ENCODE measurements at regions not wholly inside any gene's neighbourhood (a gene's known extent, or its start where the extent isn't known, plus 50 kb on each side); places are given as distances from the start of the nearest gene placed in this dataset.
"Not testable (repeated sequence)": the region's sequence is repeated elsewhere in the genome, so short reads cannot be mapped to it uniquely, and the experiment has no call there.

DNA sequence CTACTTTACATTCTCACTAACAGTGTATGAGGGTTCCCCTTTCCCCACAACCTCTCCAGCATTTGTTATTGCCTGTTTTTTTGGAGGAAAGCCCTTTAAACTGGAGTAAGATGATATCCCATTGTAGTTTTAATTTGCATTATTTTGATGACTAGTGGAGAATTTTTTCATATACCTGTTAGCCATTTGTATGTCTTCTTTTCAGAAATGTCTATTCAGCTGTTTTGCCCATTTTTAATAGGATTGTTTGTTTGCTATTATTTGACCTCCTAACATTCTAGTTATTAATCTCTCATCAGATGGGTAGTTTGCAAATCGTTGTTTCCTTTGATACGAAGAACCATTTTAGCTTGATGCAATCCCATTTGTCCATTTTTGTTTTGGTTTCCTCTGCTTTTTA is 165.0 kb downstream of the GLUL start:
- DNase-seq: no peak

- not testable (repeated sequence) for DNase-seq
Measured at GRCh38 chr1:182225755-182226154, 164.2 kb upstream of the ZNF648 start.

DNA sequence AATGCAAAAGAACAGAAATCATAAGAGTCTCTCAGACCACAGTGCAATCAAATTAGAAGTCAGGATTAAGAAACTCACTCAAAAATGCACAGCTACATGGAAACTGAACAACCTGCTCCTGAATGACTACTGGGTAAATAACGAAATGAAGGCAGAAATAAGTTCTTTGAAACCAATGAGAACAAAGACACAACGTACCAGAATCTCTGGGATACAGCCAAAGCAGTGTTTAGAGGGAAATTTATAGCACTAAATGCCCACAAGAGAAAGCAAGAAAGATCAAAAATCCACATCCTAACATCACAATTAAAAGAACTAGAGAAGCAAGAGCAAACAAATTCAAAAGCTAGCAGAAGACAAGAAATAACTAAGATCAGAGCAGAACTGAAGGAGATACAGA is 160.5 kb upstream of the ZNF648 start:
- DNase-seq: not testable (repeated sequence)

- not testable (repeated sequence) for DNase-seq
Measured at GRCh38 chr1:182221367-182221766, 159.9 kb upstream of the ZNF648 start.

- no peak for DNase-seq
Measured at GRCh38 chr1:182217967-182218366, 156.5 kb upstream of the ZNF648 start.

- no peak for DNase-seq
Measured at GRCh38 chr1:182217071-182217470, 155.6 kb upstream of the ZNF648 start.

GRCh38 chr1:182215764-182216163 is 154.3 kb upstream of the ZNF648 start:
- no peak for DNase-seq

- no peak for DNase-seq
Measured at GRCh38 chr1:182213163-182213562, 151.7 kb upstream of the ZNF648 start.

DNA sequence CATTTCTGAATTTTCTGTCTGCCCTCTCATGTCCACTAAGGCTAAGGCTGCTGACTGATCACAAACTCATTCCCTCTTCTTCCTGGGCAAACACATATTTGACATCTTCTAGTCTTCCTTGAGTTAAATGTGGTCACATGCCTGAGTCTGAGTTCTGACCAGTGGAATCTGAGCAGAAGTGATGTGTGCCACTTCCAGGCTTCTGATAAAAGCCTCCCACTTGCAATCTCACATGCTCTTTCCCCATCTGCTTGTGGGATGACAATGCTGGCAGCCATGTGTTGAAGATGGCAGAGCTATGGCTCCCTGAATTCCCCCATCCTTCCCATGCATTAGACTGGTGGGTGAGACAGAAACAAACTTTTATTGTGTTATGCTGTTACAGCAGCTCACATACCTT is 149.9 kb upstream of the ZNF648 start:
- no peak for DNase-seq

- DNase-seq: no peak
Measured at GRCh38 chr1:182210417-182210816, 148.9 kb upstream of the ZNF648 start.

DNA sequence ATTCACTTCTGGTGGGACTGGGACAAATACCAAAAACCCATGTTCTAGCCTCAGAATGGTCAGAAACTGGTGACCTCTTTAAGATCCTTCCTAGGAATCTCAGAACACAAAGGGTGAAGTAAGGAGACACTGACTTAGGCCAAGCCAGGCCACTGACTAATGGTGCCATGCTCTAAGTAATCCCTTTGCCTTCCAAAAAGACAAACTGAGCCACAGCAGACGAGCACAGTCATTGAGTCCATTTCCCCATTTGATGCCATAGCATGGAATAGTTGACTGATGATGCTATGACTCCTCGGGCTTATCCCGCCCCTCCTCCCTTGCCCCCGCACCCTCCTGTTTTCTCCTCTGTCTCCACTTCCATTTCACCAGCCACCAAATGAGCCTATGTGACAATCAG is 145.8 kb upstream of the ZNF648 start:
- DNase-seq: no peak

GRCh38 chr1:182206626-182207239 is 145.2 kb upstream of the ZNF648 start:
- DNase-seq: no peak

GRCh38 chr1:182205351-182206022 is 144.0 kb upstream of the ZNF648 start:
- no peak for DNase-seq

DNA sequence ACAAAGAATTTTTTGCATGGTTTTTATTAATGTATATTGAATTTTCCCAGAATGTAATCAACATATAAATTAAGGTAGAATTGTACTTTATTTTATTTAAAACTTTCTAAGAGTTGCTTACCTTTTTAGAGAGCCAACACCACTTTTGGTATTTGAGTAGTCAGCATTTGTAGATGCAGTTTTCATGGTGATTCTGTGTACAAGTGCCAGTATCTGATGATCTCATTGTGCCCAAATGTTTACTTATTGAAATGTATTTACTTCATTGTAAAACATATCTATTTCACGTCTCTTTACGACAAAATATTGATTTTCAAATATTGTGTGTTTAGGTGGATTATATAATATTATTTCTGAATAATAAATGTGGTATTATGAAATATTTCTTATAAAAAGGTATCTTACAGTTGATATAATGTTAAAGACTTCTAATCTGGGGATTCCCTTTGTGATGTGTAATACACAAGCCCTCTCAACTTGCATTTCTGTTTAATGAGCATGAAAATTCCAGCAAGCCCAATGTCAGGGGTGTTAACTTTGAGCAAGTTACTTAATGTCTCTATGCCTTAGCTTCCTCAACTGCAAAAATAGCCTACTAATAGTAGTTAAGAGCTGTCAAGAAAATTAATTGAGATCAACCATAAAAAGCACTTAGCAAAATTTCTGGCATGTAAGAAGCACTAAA is 141.8 kb upstream of the ZNF648 start:
- DNase-seq: no peak

DNA sequence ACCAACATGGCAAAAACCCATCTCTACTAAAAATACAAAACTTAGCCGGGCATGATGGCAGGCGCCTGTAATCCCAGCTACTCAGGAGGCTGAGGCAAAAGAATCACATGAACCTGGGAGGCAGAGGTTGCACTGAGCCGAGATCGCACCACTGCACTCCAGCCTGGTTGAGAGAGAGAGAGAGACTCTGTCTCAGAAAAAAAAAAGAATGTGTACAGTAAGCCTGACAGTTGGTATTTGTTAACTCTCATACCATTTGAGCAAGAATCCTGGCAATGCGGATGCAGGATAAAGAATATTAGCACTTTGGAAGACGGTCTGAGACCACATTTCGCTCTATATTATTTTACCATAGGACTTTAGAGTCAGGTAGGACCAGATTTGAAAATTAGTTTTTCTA is 140.0 kb upstream of the ZNF648 start:
- not testable (repeated sequence) for DNase-seq

GRCh38 chr1:182200025-182200812 is 138.7 kb upstream of the ZNF648 start:
- DNase-seq: no peak

- no peak for DNase-seq
Measured at GRCh38 chr1:182198006-182198605, 136.6 kb upstream of the ZNF648 start.

GRCh38 chr1:182196897-182197870 is 135.7 kb upstream of the ZNF648 start:
- DNase-seq: no peak

- no peak for DNase-seq
Measured at GRCh38 chr1:182195733-182196132, 134.2 kb upstream of the ZNF648 start.

GRCh38 chr1:182193908-182194550 is 132.5 kb upstream of the ZNF648 start:
- peak; percentile 6 to 70 for DNase-seq

DNA sequence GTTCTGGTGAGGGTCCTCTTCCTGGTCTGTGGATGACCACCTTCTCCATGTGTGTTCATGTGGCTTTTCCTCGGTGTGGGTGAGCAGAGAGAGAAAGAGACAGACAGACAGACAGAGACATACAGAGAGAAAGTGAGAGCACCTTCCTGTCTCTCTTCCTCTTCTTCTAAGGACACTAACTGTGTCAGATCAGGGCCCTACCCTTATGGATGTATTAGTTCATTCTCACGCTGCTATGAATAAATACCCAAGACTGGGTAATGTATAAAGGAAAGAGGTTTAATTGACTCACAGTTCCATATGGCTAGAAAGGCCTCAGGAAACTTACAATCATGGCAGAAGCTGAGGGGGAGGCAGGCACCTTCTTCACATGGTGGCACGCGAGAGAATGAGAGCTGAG is 131.5 kb upstream of the ZNF648 start:
- no peak for DNase-seq

Measured in CD4-positive, alpha-beta T cell treated with Interleukin-4 for 1 hour (primary cell).